Gastrocnemius medialis (tissue), 4 donors: ENCODE measurements at regions not wholly inside any gene's neighbourhood (a gene's known extent, or its start where the extent isn't known, plus 50 kb on each side); places are given as distances from the start of the nearest gene placed in this dataset.
"Not testable (repeated sequence)": the region's sequence is repeated elsewhere in the genome, so short reads cannot be mapped to it uniquely, and the experiment has no call there.

Experiments
- ATAC-seq, 2 donors: fragments of 150-250 bp; one replicate each; pipeline ENCODE4 v1.9.1; 2016
- DNase-seq, 2 donors: peaks; one replicate each; pipeline ENCODE4 v3.0.0-alpha.2; 2019
- H3K27ac ChIP-seq, 4 donors: fragments of 200-600 bp; sonication (generic); 1 replicate in 1 of 4; 2 replicates in 3 of 4; pipeline ENCODE4 v1.5.1; 2016 to 2018; ENCODE audit warnings: mild to moderate bottlenecking in 2 of 4, moderate library complexity in 1 of 4
- H3K27me3 ChIP-seq, 3 donors: fragments of 200-600 bp; sonication (generic) in 2 of 3; 1 replicate in 1 of 3; 2 replicates in 2 of 3; pipeline versions ENCODE4 v1.5.1 to v1.6.0; 2016 to 2019; ENCODE audit warnings: mild to moderate bottlenecking in 1 of 3, moderate library complexity in 1 of 3
- H3K36me3 ChIP-seq, 2 donors: fragments of 200-600 bp; sonication (generic) in 1 of 2; one replicate each; pipeline ENCODE4 v1.5.1; 2017 to 2018
- H3K4me1 ChIP-seq, 2 donors: fragments of 200-600 bp; sonication (generic) in 1 of 2; one replicate each; pipeline ENCODE4 v1.5.1; 2016 to 2017; ENCODE audit warnings: mild to moderate bottlenecking in 2 of 2
- H3K4me3 ChIP-seq, 4 donors: fragments of 200-600 bp; sonication (generic) in 3 of 4; 1 replicate in 1 of 4; 2 replicates in 3 of 4; pipeline ENCODE4 v1.5.1; 2016 to 2019; ENCODE audit warnings: mild to moderate bottlenecking in 2 of 4
- H3K9me3 ChIP-seq, 3 donors: fragments of 200-600 bp; sonication (generic) in 2 of 3; 1 replicate in 1 of 3; 2 replicates in 2 of 3; pipeline ENCODE4 v1.5.1; 2016 to 2019
- POLR2A ChIP-seq, 2 donors: fragments of 450-650 bp; IDR thresholded peaks; one replicate each; pipeline ENCODE4 v1.6.1; 2017; ENCODE audit warnings: antibody characterized with exemption in 2 of 2, mild to moderate bottlenecking in 2 of 2, moderate library complexity in 2 of 2
- in situ Hi-C, 4 donors: fragments of 200-750 bp; cut with MboI; loops; one replicate each; pipeline versions ENCODE4 v1.15.0 to v1.8.0; 2017; ENCODE audit warnings: low sequenced_read_pairs in 4 of 4
- intact Hi-C: fragments of 100-400 bp; cut with DNase I; formaldehyde crosslinking; loops from one replicate; pipeline ENCODE4 v1.15.1; 2023; ENCODE audit warnings: low total_unique reads
- TF ChIP-seq, protein P1 (sequence below), 5 experiments: fragments of 450-650 bp in 3 of 5; fragments of 200-600 bp in 2 of 5; sonication (generic) in 2 of 5; IDR thresholded peaks in 4 of 5; conservative IDR thresholded peaks in 1 of 5; 1 replicate in 4 of 5; 2 replicates in 1 of 5; pipeline ENCODE4 v1.5.1; 2016 to 2019; ENCODE audit warnings: antibody characterized with exemption in 5 of 5, mild to moderate bottlenecking in 3 of 5, moderate library complexity in 3 of 5

- no peaks in the 10 kb centered on the region for H3K27me3 ChIP-seq
- TF ChIP-seq POLR2A (IDR thresholded peaks at IDR 0.05), result no peak
- TF ChIP-seq, protein P1, sequence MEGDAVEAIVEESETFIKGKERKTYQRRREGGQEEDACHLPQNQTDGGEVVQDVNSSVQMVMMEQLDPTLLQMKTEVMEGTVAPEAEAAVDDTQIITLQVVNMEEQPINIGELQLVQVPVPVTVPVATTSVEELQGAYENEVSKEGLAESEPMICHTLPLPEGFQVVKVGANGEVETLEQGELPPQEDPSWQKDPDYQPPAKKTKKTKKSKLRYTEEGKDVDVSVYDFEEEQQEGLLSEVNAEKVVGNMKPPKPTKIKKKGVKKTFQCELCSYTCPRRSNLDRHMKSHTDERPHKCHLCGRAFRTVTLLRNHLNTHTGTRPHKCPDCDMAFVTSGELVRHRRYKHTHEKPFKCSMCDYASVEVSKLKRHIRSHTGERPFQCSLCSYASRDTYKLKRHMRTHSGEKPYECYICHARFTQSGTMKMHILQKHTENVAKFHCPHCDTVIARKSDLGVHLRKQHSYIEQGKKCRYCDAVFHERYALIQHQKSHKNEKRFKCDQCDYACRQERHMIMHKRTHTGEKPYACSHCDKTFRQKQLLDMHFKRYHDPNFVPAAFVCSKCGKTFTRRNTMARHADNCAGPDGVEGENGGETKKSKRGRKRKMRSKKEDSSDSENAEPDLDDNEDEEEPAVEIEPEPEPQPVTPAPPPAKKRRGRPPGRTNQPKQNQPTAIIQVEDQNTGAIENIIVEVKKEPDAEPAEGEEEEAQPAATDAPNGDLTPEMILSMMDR (IDR thresholded peaks at IDR 0.05 in 4 of 5, conservative IDR thresholded peaks at IDR 0.05 in 1 of 5), result no peak
- H3K4me3 ChIP-seq, result no peak overlapping the region
- H3K27ac ChIP-seq, result no peak overlapping the region
- no peaks in the 10 kb centered on the region for H3K9me3 ChIP-seq
- in situ Hi-C loops (no loop called here), intact Hi-C loops (no loop called here)
- DNase-seq, result no peak
- no peak for ATAC-seq
- H3K4me1 ChIP-seq, result no peaks in the 10 kb centered on the region
- H3K36me3 ChIP-seq, result no peaks in the 10 kb centered on the region
Observed at GRCh38 chr6:4220558-4220957, 85.2 kb upstream of the ECI2 start.

DNA sequence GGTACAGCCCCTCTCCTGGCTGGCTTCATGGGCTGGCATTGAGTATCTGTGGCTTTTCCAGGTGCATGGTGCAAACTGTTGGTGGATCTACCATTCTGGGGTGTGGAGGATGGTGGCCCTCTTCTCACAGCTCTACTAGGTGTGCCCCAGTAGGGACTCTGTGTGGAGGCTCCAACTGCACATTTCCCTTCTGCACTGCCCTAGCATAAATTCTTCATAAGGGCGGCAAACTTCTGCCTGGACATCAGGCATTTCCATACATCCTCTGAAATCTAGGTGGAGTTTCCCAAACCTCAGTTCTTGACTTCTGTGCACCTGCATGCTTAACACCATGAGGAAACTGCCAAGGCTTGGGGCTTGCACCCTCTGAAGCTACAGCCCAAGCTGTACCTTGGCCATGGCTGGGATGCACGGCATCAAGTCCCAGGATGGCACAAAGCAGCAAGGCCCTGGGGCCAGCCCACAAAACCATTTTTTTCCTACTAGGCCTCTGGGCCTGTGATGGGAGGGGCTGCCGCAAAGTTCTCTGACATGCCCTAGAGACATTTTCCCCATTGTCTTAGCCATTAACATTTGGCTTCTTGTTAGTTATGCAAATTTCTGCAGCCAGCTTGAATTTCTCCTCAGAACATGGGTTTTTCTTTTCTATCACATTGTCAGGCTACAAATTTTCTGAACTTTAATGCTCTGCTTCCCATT is 83.4 kb upstream of the ECI2 start:
- H3K27me3 ChIP-seq, ATAC-seq, H3K36me3 ChIP-seq, DNase-seq, H3K9me3 ChIP-seq, H3K4me3 ChIP-seq, H3K27ac ChIP-seq, H3K4me1 ChIP-seq, in situ Hi-C loops, intact Hi-C loops: not testable (repeated sequence)

GRCh38 chr6:4212588-4212987 is 77.2 kb upstream of the ECI2 start:
- peak overlapping the region; percentile 41 to 69 (median 52) for H3K27ac ChIP-seq
- no peaks in the 10 kb centered on the region for H3K36me3 ChIP-seq
- peaks cover 15 to 21% of the 10 kb centered on the region in 2 donors for H3K4me1 ChIP-seq
- H3K27me3 ChIP-seq, result no peaks in the 10 kb centered on the region
- peak; percentile 100 for ATAC-seq
- TF ChIP-seq, protein P1 (IDR thresholded peaks at IDR 0.05 in 4 of 5, conservative IDR thresholded peaks at IDR 0.05 in 1 of 5), result no peak
- no peak for TF ChIP-seq POLR2A (IDR thresholded peaks at IDR 0.05)
- no peaks in the 10 kb centered on the region for H3K9me3 ChIP-seq
- DNase-seq, result peak; percentile 51 to 59
- no peak overlapping the region for H3K4me3 ChIP-seq
- intact Hi-C loops (loop anchor here (5.0 kb wide), 1 partner anchor 155 kb away; no protein-coding TSS in a partner anchor), in situ Hi-C loops (no loop called here)

DNA sequence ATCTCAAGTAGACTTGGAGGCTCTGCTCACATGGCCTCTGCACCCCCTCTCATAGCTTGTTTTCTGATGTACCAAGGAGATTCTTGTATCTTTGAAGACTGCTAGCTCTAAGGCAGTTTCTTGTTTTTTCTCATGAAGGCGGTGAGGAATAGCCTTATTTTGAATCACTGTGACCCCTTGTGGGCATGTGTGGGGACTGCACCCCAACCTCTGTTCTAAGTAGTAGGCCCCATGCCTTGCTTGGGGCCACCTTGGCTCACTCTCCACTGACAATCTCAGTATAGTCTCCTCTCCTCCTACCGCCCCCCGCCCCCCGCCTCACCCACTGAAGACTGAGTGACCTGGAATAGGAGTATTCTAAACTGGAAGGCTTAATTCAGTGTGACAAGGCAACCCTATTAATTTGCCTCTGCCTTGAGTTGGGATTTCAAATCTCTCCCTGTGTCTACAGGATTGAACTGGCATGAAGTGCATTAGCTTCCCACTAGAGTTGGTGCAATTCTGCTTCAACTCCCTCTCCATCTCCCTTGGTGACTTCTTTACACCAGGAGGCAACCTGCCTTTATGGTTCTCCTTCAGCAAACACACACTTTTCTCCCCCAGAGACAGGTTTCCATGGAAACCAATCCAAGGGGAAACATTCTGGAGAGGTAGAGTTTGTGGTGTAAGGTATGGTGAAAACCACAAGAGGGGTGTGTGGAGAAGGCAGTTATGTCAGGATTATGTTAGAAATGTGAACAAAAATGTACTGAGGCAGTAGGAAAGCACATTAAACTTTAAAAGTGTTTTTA is 75.4 kb upstream of the ECI2 start:
- no peaks in the 10 kb centered on the region for H3K36me3 ChIP-seq
- intact Hi-C loops (loop anchor here (5.0 kb wide), 1 partner anchor 154 kb away; no protein-coding TSS in a partner anchor), in situ Hi-C loops (no loop called here)
- no peak for TF ChIP-seq POLR2A (IDR thresholded peaks at IDR 0.05)
- TF ChIP-seq, protein P1 (IDR thresholded peaks at IDR 0.05 in 4 of 5, conservative IDR thresholded peaks at IDR 0.05 in 1 of 5), result peak; percentile 35 to 67 (median 48)
- H3K4me1 ChIP-seq, result peaks cover 15 to 21% of the 10 kb centered on the region in 2 donors
- no peak overlapping the region for H3K27ac ChIP-seq
- H3K9me3 ChIP-seq, result no peaks in the 10 kb centered on the region
- H3K4me3 ChIP-seq, result no peak overlapping the region
- ATAC-seq (peak; percentile 43 to 46), DNase-seq (peak in 1 of 2 donors; percentile 25)
- no peaks in the 10 kb centered on the region for H3K27me3 ChIP-seq

- DNase-seq (no peak), ATAC-seq (no peak)
- intact Hi-C loops, result no loop called here
Observed at GRCh38 chr6:4209196-4209595, 73.8 kb upstream of the ECI2 start.

More at GRCh38 chr6:4209196-4209595, 73.8 kb upstream of the ECI2 start:
- in situ Hi-C loops, result no loop called here
- Histone ChIP-seq H3K36me3 (no peaks in the 10 kb centered on the region), H3K27me3 (no peaks in the 10 kb centered on the region), H3K9me3 (no peaks in the 10 kb centered on the region), H3K4me3 (no peak overlapping the region), H3K27ac (no peak overlapping the region), H3K4me1 (peaks cover 15 to 21% of the 10 kb centered on the region in 2 donors)
- TF ChIP-seq, protein P1 (IDR thresholded peaks at IDR 0.05 in 4 of 5, conservative IDR thresholded peaks at IDR 0.05 in 1 of 5), result no peak
- TF ChIP-seq POLR2A (IDR thresholded peaks at IDR 0.05), result no peak
